GM13977 (cell line): ENCODE measurements at regions not wholly inside any gene's neighbourhood (a gene's known extent, or its start where the extent isn't known, plus 50 kb on each side); places are given as distances from the start of the nearest gene placed in this dataset.

Experiments used
- DNase-seq: peaks from one replicate; pipeline ENCODE4 v3.0.0; 2012; ENCODE audit warnings: low spot score
- in situ Hi-C: fragments of 300-500 bp; cut with MboI; formaldehyde crosslinking; loops from one replicate; pipeline ENCODE4 v1.12.0; 2022; ENCODE audit warnings: low sequenced_read_pairs, low pct_unique_long_range_greater_than_20kb, mixed read lengths, inconsistent platforms; ENCODE audit not compliant: unreplicated experiment
- TF ChIP-seq, protein P1 (sequence below): IDR thresholded peaks from 2 replicates; pipeline ENCODE4 v1.5.1; 2012; ENCODE audit warnings: mild to moderate bottlenecking, control low read depth; ENCODE audit not compliant: insufficient read depth; ENCODE audit errors: extremely low read depth, missing control alignments

DNA sequence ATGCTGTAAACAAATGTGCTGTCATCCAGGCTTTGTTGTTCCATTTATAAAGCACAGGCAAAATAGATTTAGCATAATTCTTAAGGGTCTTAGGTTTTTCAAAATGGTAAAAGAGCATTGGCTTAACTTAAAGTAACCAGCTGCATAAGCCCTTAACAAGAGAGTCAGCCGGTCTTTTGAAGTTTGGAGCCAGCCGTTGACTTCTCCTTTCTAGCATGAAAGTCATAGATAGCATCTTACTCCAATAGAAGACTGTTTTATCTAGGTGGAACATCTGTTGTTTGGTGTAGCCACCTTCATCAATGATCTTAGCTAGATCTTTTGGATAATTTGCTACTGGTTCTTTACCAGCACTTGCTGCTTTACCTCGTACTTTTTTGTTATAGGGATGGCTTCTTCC, 297.5 kb upstream of the DCBLD2 start:
- no peak for DNase-seq
- in situ Hi-C loops = no loop called here
- TF ChIP-seq, protein P1, sequence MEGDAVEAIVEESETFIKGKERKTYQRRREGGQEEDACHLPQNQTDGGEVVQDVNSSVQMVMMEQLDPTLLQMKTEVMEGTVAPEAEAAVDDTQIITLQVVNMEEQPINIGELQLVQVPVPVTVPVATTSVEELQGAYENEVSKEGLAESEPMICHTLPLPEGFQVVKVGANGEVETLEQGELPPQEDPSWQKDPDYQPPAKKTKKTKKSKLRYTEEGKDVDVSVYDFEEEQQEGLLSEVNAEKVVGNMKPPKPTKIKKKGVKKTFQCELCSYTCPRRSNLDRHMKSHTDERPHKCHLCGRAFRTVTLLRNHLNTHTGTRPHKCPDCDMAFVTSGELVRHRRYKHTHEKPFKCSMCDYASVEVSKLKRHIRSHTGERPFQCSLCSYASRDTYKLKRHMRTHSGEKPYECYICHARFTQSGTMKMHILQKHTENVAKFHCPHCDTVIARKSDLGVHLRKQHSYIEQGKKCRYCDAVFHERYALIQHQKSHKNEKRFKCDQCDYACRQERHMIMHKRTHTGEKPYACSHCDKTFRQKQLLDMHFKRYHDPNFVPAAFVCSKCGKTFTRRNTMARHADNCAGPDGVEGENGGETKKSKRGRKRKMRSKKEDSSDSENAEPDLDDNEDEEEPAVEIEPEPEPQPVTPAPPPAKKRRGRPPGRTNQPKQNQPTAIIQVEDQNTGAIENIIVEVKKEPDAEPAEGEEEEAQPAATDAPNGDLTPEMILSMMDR = no peak

DNA sequence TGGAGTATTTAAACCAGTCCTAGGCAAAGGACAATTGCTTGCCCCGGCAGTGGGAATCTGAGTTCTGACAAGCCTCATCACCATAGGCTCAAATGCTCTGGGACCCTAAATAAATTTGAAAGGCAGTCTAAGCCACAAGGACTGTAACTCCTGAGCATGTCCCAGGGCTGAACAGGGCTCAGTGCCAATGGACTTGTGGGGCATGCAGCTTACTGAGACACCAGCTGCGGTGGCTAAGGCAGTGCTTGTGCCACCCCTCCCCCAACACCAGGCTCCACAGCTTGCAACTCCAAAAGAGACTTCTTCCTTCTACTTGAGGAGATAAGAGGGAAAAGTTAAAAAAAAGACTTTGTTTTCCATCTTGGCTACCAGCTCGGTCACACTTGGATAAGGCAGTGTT, 289.7 kb upstream of the DCBLD2 start:
- TF ChIP-seq, protein P1 = no peak
- no peak for DNase-seq
- in situ Hi-C loops = no loop called here

DNA sequence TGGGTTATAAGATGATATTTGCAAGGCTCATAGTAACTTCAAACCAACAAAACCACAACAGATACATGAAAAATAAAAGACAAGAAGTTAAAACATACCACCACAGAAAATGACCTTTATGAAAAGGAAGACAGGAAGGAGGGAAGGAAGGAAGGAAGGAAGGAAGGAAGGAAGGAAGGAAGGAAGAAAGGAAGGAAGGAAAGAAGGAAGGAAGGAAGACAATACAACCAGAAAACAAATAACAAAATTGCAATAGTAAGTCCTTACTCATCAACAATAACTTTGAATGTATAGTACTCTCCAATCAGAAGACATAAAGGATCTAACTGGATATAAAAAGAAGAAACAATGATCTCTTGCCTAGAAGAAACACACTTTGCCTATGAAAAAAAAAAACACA, 287.4 kb upstream of the DCBLD2 start:
- TF ChIP-seq, protein P1 = no peak
- in situ Hi-C loops = no loop called here

DNA sequence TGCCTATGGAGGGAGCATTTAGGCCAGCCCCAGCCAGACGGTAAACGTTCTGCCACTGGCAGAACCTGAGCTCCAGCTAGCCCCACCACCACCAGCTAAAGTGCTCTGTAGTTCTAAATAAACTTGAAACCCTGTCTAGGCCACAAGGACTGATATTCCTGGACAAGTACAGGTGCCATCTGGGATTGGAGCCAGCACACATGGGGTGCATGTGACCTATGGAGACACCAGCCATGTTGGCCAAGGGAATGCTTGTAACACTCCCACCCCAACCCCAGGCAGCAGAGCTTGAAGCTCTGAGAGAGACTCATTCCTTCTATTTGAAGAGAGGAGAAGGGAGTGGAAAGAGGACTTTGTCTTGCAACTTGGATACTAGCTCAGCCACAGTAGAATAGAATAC, 284.5 kb upstream of the DCBLD2 start:
- no peak for DNase-seq
- TF ChIP-seq, protein P1 = no peak
- in situ Hi-C loops = no loop called here

More for the DNA sequence above, 287.4 kb upstream of the DCBLD2 start:
- DNase-seq = no peak

DNA sequence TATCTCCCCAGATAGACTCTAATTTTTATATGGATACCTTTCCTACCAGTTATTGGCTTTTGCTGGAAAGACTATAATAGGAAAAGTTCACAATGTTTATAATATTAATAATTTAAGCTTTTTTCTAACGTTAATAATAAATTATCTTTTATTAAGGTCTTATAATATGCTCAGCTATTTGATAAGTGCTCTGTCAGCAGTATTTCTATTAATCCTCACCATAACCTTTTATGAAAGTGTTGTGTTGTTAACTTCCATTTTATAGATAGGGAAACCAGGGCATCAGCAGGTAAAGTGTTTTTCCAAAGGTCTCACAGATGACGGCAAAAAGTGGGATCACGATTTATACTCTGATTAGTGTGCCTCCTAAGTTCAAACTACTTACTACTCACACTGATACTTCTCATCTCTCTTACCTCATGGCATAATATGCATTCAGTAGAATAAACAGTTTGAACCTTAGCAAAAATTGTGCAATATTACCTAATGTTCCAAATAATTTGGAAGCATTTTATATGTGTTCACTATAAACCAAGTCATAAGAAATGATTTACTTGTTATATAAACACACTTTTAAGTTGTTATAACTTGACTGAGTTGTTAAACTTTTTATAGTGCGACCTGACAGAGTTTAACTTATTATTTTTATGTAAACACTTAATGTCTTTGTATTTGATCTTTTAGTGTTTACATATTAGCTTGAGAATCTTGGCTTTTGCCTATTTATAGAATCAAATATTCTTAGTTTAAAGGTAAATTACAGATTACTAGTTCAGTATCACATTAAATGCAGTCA, 274.9 kb upstream of the DCBLD2 start:
- DNase-seq = no peak
- TF ChIP-seq, protein P1 = no peak
- in situ Hi-C loops = no loop called here

DNA sequence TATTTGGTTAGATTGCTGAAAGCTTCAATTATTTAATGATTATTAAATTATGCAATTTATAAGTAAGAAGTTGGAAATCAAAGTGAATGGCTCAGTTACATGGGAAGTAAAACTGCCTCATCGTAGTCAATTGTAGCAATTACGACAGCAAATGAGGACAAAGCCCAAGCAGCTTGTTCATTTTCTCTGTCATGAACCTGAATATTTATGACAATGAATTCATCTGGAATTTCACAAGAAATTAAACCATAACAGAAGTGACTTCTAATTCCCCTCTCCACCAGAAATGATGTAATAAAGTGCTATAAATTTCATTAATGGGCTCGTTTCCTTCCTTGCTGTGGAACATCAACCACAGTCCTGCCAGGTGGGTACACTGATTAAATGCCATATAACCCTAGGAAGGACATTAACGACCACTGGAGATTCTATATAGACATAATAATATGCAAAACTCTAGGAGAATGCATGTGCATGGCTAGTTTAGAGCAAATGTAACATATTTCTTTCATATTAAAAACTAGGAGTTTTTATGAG, 273.8 kb upstream of the DCBLD2 start:
- in situ Hi-C loops = no loop called here
- no peak for DNase-seq
- TF ChIP-seq, protein P1 = no peak
